ENCODE measurements at regions not wholly inside any gene's neighbourhood (a gene's known extent, or its start where the extent isn't known, plus 50 kb on each side); places are given as distances from the start of the nearest gene placed in this dataset.

GRCh38 chr4:180794333-180794732 lies 1448.9 kb upstream of the TENM3 start:
- TF ChIP-seq POLR2AphosphoS5 (IDR thresholded peaks at IDR 0.05; ENCODE audit: insufficient read depth in 1 of 2, low read depth in 1 of 2): no peak
- TF ChIP-seq, protein P1, sequence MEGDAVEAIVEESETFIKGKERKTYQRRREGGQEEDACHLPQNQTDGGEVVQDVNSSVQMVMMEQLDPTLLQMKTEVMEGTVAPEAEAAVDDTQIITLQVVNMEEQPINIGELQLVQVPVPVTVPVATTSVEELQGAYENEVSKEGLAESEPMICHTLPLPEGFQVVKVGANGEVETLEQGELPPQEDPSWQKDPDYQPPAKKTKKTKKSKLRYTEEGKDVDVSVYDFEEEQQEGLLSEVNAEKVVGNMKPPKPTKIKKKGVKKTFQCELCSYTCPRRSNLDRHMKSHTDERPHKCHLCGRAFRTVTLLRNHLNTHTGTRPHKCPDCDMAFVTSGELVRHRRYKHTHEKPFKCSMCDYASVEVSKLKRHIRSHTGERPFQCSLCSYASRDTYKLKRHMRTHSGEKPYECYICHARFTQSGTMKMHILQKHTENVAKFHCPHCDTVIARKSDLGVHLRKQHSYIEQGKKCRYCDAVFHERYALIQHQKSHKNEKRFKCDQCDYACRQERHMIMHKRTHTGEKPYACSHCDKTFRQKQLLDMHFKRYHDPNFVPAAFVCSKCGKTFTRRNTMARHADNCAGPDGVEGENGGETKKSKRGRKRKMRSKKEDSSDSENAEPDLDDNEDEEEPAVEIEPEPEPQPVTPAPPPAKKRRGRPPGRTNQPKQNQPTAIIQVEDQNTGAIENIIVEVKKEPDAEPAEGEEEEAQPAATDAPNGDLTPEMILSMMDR (IDR thresholded peaks at IDR 0.05): no peak

Measured in vagina (tissue), 2 donors.